H54 (cell line): ENCODE measurements at regions not wholly inside any gene's neighbourhood (a gene's known extent, or its start where the extent isn't known, plus 50 kb on each side); places are given as distances from the start of the nearest gene placed in this dataset.
"Not testable (repeated sequence)": the region's sequence is repeated elsewhere in the genome, so short reads cannot be mapped to it uniquely, and the experiment has no call there.

ENCODE experiments used
- DNase-seq: peaks from one replicate; pipeline ENCODE4 v3.0.0; 2011; ENCODE audit warnings: low spot score, mixed read lengths; ENCODE audit not compliant: insufficient read length
- FAIRE-seq: peaks from 3 replicates; lab custom pipeline; 2011; peaks lifted over from hg19 to GRCh38; lab: Jason Lieb, UNC
- POLR2A ChIP-seq: IDR thresholded peaks from 2 replicates; pipeline ENCODE4 v1.6.1; 2011; ENCODE audit warnings: low read depth, mild to moderate bottlenecking, low read length

GRCh38 chr17:11182430-11182829, 58.6 kb upstream of the SHISA6 start:
- DNase-seq, result no peak
- no peak for FAIRE-seq

DNA sequence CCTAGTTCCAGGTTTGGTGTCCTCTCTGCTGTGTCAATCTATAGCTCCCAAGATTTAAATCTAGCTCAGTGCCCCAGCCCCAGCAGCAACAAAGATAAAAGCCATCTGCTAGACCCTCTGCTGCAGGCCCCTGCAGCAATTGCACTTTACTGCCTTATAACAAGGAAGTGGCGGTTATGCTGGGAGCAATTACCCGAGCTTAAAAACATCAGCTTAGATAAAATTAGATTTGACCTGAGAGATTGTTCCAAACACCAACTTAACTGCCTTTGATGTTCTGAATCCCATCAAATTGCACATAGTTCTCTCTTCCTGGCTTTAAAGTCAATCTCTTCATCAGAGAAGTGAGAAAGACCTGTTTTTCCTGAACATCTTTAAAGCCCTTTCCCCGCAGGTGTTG, 62.4 kb upstream of the SHISA6 start:
- no peak for FAIRE-seq
- TF ChIP-seq POLR2A, result no peak
- DNase-seq, result no peak

More at GRCh38 chr17:11182430-11182829, 58.6 kb upstream of the SHISA6 start:
- no peak for TF ChIP-seq POLR2A

- no peak for FAIRE-seq
- DNase-seq, result no peak
- TF ChIP-seq POLR2A, result no peak
Measured at GRCh38 chr17:11177340-11177739, 63.7 kb upstream of the SHISA6 start.

- DNase-seq, result no peak
- TF ChIP-seq POLR2A, result no peak
- FAIRE-seq, result no peak
Measured at GRCh38 chr17:11176549-11176948, 64.5 kb upstream of the SHISA6 start.

- DNase-seq (no peak), FAIRE-seq (no peak)
- no peak for TF ChIP-seq POLR2A
Measured at GRCh38 chr17:11170881-11171280, 70.1 kb upstream of the SHISA6 start.

- FAIRE-seq (no peak), DNase-seq (no peak)
- TF ChIP-seq POLR2A, result no peak
Measured at GRCh38 chr17:11151818-11152425, 89.1 kb upstream of the SHISA6 start.

DNA sequence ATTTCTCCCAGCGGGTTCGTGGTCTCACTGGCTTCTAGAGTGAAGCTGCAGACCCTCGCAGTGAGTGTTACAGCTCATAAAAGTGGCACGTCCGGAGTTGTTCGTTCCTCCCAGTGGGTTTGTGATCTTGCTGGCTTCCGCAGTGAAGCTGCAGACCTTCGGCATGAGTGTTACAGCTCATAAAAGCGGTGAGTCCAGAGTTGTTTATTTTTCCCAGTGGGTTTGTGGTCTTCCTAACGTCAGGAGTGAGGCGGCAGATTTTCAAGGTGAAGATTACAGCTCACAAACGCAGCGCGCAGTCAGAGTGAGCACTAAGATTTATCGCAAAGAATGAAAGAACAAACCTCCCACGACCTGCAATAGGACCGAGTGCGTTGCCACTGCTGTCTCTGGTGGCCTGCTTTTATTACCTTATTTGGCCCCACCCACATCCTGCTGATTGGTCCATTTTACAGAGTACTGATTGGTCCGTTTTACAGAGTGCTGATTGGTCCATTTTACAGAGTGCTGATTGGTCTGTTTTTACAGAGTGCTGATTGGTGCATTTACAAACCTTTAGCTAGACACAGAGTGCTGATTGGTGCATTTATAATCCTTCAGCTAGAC, 90.0 kb upstream of the SHISA6 start:
- DNase-seq, FAIRE-seq: not testable (repeated sequence)

DNA sequence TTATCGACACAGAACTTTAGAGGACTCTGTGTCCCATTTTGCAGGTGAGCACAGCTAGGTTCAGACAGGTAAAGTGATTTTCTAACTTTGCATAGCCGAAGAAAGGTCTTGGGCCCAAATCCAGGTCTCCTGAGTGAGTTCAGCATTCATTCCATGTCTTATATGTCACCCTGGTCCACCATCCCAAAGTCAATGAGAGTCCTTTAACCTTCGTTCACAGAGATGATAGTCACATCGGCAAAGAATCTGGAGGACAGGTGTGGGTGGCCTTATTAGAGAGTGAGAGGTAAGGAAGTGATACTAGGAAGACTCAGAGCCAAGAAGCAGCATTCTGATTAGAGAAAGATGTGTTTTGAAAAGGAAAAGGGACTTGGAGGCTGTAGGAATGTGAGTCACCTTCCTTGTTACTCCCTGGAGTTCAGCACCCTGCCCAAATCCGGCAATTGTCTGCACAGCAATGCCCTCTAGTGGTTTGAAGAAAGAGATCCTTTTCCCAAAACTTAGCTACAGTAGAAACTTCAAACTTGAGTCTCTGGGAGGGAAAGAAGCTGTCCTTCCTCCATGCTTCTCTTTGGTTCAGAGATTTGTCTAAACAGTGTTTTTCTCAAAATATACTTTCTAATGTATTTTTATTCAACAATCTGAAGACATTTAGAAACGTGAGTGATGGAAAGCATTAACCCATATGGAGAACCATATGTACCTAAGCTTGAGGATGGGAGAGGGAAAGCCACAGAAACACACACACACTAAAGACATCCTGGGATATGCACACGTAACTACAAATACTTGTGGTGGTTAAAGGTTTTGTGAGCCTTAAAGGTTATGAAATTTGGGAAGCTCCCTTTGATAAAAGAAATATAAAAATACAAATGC, 96.4 kb upstream of the SHISA6 start:
- no peak for TF ChIP-seq POLR2A
- peak; percentile 26 for DNase-seq
- FAIRE-seq, result no peak

DNA sequence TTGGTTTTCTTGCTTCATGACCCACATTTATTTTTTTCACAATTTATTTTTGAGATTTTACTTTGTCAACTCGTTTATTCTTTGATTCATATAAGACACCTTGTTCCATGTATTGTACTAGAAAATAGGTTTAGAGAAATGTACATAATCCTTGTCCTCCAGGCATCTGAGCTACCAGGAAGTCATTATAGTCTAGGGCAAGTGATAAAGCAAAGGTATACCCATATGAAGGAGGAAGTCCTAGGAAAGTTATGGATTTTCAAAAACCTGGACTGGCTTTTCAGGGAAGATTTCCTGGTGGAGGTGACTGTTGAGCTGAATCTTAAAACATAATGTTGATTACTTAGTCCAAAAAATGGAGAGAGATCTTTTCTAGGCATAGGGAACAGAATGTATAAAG, 98.8 kb upstream of the SHISA6 start:
- DNase-seq (no peak), FAIRE-seq (no peak)
- TF ChIP-seq POLR2A, result no peak

DNA sequence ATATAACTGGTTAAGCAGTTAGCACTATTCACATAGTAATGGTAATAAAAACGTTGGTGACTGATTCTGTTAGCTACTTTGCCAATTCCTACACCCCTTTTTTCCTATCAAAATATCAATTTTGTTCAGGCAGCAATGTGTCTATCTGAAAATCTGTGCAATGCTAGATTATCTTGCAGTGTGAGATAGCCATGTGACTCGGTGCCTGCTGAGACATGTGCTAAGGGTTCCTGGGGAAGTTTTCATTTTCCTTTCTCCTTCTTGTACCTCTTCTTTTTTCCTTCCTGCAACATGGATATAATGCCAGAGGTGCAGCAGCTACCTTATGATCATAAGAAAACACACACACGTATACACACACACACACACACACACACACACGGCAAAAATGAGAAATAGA, 100.5 kb upstream of the SHISA6 start:
- FAIRE-seq (no peak), DNase-seq (no peak)
- no peak for TF ChIP-seq POLR2A

GRCh38 chr17:11140043-11140442, 101.0 kb upstream of the SHISA6 start:
- FAIRE-seq (no peak), DNase-seq (no peak)
- TF ChIP-seq POLR2A, result no peak

DNA sequence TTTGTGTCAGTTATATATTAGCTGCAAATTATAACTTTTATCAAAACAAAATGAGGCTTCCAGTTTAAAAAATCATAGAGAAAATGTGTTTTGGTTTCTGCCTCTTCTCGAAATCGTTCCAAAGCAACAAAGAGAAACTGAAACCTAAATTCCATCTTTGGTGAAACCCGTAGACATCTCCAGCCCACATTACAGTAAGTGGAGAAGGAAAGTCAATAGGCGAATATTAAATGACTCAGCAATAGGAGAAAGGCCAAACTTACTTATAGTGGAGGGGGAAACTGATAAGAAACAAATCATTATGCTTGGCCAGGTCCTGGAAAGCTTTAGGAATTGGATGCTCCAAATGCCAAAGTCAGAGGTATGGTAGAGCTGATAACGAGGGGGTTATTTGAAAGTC, 103.0 kb upstream of the SHISA6 start:
- no peak for FAIRE-seq
- TF ChIP-seq POLR2A, result no peak

GRCh38 chr17:11135819-11136218, 105.2 kb upstream of the SHISA6 start:
- TF ChIP-seq POLR2A, result no peak
- DNase-seq (no peak), FAIRE-seq (no peak)

More for the DNA sequence above, 103.0 kb upstream of the SHISA6 start:
- peak; percentile 10 for DNase-seq

DNA sequence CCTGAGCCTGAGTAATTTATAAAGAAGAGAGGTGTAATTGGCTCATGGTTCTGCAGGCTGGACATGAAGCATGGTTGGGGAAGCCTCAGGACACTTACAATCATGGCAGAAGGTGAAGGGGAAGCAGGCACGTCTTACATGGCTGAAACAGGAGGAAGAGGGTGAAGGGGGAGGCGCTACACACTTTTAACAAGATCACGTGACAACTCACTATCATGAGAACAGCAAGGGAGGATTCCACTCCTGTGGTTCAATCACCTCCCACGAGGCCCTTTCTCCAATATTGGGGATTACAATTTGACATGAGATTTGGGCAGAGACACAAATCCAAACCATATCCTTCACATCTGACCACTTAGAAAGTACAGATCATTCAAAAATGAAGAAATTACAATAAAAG, 110.6 kb upstream of the SHISA6 start:
- no peak for DNase-seq
- no peak for FAIRE-seq
- no peak for TF ChIP-seq POLR2A
